Activated CD4-positive, alpha-beta T cell treated with anti-CD3 and anti-CD28 coated beads, Interleukin-2, amount 50 U/mL, for 24 hours (primary cell): ENCODE measurements at regions not wholly inside any gene's neighbourhood (a gene's known extent, or its start where the extent isn't known, plus 50 kb on each side); places are given as distances from the start of the nearest gene placed in this dataset.

Source experiments
- DNase-seq, 2 donors: peaks; one replicate each; pipeline ENCODE4 v3.0.0-alpha.2; 2020; ENCODE audit warnings: low read depth in 1 of 2, low spot score in 1 of 2

GRCh38 chr15:86028961-86029360, 50.7 kb upstream of the AGBL1 start:
- no peak for DNase-seq
